Gastroesophageal sphincter (tissue), 4 donors: ENCODE measurements at regions not wholly inside any gene's neighbourhood (a gene's known extent, or its start where the extent isn't known, plus 50 kb on each side); places are given as distances from the start of the nearest gene placed in this dataset.

ENCODE experiments used
- ATAC-seq: fragments of 150-250 bp; one replicate; pipeline ENCODE4 v1.9.1; 2016; ENCODE audit warnings: mild to moderate bottlenecking, moderate library complexity
- H3K27ac ChIP-seq, 4 donors: fragments of 200-600 bp; sonication (generic) in 3 of 4; 1 replicate in 3 of 4; 2 replicates in 1 of 4; pipeline ENCODE4 v1.5.1; 2016 to 2019
- H3K27me3 ChIP-seq: fragments of 200-600 bp; sonication (generic); one replicate; pipeline ENCODE4 v1.5.1; 2019
- H3K36me3 ChIP-seq, 2 donors: fragments of 200-600 bp; sonication (generic); one replicate each; pipeline ENCODE4 v1.5.1; 2019; ENCODE audit warnings: control low read depth in 1 of 2
- H3K4me1 ChIP-seq, 3 donors: fragments of 200-600 bp; sonication (generic); 1 replicate in 2 of 3; 2 replicates in 1 of 3; pipeline ENCODE4 v1.5.1; 2016 to 2019; ENCODE audit warnings: control low read depth in 2 of 3
- H3K4me3 ChIP-seq, 2 donors: fragments of 200-600 bp; sonication (generic); one replicate each; pipeline ENCODE4 v1.5.1; 2019; ENCODE audit warnings: mild to moderate bottlenecking in 1 of 2, moderate library complexity in 1 of 2
- H3K9me3 ChIP-seq, 3 donors: fragments of 200-600 bp; sonication (generic); one replicate each; pipeline ENCODE4 v1.5.1; 2017 to 2019; ENCODE audit warnings: control low read depth in 2 of 3
- CTCF ChIP-seq, 4 experiments: fragments of 200-600 bp in 2 of 4; fragments of 450-650 bp in 2 of 4; sonication (generic) in 1 of 4; IDR thresholded peaks; one replicate each; pipeline ENCODE4 v1.5.1; 2017 to 2019; ENCODE audit warnings: antibody characterized with exemption in 4 of 4, mild to moderate bottlenecking in 2 of 4, moderate library complexity in 2 of 4
- EP300 ChIP-seq: sonication (generic); formaldehyde crosslinking; IDR thresholded peaks from one replicate; pipeline ENCODE4 v1.6.1; 2017; ENCODE audit warnings: antibody characterized with exemption, mild to moderate bottlenecking
- POLR2A ChIP-seq, 2 donors: fragments of 450-650 bp; IDR thresholded peaks; one replicate each; pipeline ENCODE4 v1.6.1; 2017; ENCODE audit warnings: antibody characterized with exemption in 2 of 2, mild to moderate bottlenecking in 2 of 2, moderate library complexity in 1 of 2
- POLR2AphosphoS5 ChIP-seq: sonication (generic); formaldehyde crosslinking; IDR thresholded peaks from one replicate; pipeline ENCODE4 v1.6.1; 2017; ENCODE audit warnings: antibody characterized with exemption
- WGBS, 2 donors: methylation state at CpG; one replicate each; pipeline ENCODE4 v1.1.5; 2018; ENCODE audit warnings: low coverage in 1 of 2; 5-methylcytosine and 5-hydroxymethylcytosine counted together

- peak; percentile 21 for ATAC-seq
- H3K9me3 ChIP-seq, result peaks cover 0 to 16% (median 0%) of the 10 kb centered on the region in 3 donors
- TF ChIP-seq CTCF (IDR thresholded peaks at IDR 0.05), result no peak
- no peak for TF ChIP-seq POLR2AphosphoS5
- no peak for TF ChIP-seq POLR2A (IDR thresholded peaks at IDR 0.05)
- TF ChIP-seq EP300, result no peak
- 58 to 67% methylated on average over 1 to 2 of the region's 2 CpGs for WGBS, 2 donors
- H3K27ac ChIP-seq, result no peak overlapping the region
- H3K36me3 ChIP-seq, result no peaks in the 10 kb centered on the region
- peaks cover 0 to 22% (median 5%) of the 10 kb centered on the region in 3 donors for H3K4me1 ChIP-seq
- H3K27me3 ChIP-seq, result no peaks in the 10 kb centered on the region
- H3K4me3 ChIP-seq, result no peak overlapping the region
Observed at GRCh38 chr7:106165337-106165736, 53.2 kb upstream of the SYPL1 start.

GRCh38 chr7:106163257-106163656, 51.1 kb upstream of the SYPL1 start:
- no peak overlapping the region for H3K27ac ChIP-seq
- TF ChIP-seq EP300 (no peak), POLR2AphosphoS5 (no peak), CTCF (IDR thresholded peaks at IDR 0.05) (no peak)
- no peaks in the 10 kb centered on the region for H3K36me3 ChIP-seq
- peaks cover 0 to 18% (median 0%) of the 10 kb centered on the region in 3 donors for H3K9me3 ChIP-seq
- H3K27me3 ChIP-seq, result no peaks in the 10 kb centered on the region
- ATAC-seq, result no peak
- H3K4me1 ChIP-seq, result peaks cover 0 to 21% (median 5%) of the 10 kb centered on the region in 3 donors
- no peak overlapping the region for H3K4me3 ChIP-seq
